NCI-H82 (cell line): ENCODE measurements at regions not wholly inside any gene's neighbourhood (a gene's known extent, or its start where the extent isn't known, plus 50 kb on each side); places are given as distances from the start of the nearest gene placed in this dataset.

Experiments used
- DNase-seq: peaks from one replicate; lab custom pipeline; 2025; lab: John Stamatoyannopoulos, UW

DNA sequence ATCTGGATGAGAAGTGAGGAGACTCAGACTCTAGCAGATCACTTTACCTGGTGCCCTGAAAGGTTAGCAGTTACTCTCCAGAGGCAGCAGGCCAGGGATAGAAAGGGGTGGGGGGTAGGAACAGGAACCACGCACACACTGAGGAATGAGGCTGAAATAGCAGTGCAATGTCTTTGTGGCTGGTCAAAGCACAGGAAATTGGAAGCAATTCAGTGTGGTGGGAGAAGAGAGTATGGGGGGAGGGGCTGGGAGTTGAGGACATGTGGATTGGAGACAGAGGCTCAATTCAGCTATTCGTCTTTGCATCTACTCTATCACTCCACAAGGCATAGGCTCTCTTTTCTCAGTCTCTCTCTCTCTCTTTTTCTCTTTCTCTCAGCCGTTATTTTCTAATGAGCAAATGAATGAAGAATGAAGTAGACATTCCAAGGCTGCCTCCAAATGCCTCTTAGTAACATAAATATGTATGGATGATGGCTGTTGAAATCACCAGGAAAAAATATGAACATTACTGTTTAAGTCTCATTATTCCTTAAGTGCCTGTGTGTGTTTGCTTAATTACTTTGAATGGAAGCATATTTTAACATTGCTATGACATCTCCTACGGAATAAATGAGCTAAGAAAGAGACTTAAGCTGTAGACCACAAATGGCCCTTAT is 979.4 kb downstream of the TSN start:
- DNase-seq: no peak

DNA sequence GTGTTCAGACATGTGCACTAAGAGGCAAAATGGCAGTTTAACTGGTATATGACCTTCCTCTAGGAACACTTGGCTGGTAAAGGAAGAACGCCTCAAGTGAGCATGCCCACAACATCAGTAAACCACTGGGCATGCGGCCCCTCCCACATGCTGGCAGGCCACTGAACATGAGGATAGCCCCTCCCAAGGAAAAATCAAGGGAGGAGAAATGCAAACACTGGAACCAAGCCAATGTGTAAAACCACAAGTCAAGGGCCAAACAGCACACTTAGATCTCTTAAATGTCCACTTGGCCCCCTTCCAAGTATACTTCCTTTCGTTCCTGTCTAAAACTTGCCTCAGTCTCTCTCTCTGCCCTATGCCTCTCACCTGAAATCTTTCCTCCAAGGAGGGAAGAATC is 980.8 kb downstream of the TSN start:
- DNase-seq: no peak

DNA sequence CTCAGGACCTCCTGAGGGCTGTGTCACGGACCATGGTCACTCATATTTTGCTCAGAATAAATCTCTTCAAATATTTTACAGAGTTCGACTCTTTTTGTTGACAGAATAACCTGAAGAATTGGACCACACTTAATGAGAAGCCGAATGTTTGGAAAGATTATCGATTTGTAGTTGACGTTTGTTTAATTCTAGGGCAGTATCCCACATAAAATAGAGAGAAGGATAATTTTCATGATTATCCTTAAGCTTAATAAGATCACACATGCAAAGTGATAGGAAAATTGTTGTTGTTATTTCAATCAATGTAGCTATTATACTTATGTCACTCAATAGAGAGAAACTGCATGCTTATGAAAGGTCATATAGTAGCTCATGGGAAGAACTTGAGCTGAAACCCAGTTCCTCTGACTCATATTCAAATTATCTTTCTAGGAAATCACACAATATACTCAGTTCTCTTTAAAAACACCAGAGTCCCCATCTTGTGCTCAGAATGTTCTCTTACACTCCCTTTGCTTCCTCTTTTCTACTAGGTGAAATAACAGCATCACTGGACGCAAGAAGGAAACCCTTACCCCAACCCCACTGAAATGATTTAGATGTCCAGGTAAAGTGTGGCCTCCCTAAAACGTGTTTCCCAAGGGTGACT is 982.1 kb downstream of the TSN start:
- no peak for DNase-seq

DNA sequence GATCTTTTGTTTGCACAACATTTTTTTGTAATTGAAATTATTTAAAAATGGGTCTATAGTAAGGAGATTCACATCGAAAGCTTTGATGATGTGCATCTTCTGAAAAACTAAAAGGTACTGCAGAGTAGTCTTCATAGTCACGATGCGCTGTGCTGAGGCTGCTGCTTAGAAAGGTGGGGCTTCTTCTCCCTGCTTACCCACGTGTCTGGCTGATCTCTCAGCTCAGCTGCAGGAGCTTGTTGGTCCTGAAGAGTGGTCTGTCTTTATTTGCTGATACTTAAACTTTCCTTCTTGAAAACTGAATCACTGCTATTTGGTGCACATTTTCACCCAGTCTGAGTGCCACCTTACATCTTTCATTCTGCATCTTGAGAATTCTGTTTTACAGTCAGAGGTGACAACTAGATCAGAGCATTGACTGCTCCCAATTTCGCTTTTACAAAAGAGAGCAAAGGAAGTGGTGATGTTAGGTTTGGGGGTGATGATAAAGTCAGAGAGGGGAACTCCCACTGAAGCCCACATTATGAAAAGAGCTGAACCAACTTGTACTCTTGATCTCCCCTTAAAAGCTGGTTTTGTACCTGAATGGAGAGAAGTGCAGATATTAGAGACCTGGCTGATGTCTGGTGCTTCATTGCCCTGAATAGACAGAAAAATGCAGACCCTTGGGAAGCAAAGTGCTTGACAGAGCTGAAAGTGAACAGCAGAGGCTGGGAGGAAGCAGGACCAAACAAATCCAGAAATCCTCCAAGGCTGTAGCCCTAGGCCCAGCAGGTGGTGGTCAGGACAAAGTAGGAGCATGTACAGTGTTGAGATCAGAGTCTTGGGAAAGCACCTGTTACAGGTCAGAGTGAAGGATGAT is 984.5 kb downstream of the TSN start:
- no peak for DNase-seq

DNA sequence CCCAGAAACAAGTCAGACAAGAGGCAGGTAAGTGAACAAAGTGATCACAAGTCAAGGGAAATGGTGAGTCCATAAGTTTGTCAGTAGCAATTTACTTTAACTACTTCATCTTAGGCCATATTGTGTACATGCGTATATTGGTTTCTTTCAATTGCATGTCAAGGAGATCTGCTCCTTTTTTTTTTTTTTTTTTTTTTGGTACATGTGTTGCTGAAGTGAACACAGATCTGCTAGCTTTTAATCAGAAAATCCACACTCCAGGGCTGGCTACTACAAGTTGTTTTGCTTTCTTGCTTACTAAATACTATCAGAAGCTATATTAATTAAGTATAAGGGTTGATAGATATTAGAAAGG is 985.1 kb downstream of the TSN start:
- no peak for DNase-seq

DNA sequence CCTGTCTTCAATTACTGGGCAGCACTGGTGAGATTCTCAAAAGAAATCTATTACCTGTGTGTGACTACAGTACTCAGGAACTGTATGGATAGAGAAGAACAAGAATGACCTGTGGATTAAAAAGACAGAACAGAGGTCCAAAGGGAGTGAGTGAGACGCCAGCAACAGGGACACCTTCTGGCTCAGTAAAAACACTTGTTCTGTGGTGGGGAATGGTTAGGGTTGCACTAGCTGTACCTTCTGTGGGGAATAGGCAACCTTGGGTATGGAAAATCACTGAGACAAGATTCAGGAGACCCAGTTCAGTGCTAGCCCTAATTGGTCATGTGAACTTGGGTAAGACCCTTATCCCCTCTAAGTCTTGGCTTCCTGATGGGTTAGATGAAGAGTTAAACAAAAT is 986.0 kb downstream of the TSN start:
- no peak for DNase-seq

DNA sequence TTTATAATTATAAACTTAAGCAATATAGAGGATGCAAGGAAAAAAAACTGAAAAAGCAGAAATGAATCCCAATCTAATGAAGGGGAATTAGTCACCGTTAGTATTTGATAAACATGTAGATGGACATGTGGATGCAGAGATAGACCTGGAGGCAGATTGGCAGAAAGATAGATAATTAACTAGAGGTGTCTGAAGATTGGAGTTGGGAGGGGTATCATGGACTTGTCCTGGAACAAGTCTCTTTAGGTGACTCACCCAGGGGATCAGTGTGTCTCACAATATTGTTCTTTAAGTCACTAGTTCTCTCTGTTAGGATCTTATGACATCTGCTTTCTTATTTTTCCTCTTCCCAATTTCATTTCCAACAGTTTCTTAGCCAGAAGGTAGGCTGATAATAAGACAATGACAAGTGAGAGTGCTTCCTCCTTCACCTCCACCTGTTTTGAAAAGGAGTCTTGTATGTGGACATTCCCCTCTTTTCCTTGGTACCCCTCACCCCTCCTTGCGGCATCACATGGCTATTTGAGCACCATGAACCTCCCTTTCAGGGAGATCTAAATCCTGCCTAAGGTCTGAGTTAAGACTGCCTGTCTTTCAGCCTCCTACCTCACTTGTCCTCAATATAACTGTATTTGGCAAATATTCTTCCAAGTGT is 987.7 kb downstream of the TSN start:
- DNase-seq: no peak

DNA sequence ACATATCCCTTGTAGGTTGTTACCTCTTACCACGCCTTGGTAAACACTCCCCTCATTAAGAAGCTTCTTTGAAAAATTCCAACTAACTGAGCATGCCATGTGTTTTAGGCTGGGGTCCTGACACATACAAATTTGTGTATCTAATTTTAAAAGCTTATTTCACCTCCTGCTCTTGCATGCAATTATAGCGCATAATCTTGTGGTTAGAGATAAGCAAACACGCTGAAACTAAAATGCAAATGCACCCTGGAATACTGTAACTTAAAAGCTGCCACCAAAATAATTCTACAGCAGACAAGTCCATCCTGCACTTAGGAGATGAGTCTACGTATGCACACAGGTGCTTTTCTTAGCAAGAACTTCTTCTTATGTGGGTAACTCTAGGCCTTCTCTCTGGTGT is 990.2 kb downstream of the TSN start:
- DNase-seq: no peak

DNA sequence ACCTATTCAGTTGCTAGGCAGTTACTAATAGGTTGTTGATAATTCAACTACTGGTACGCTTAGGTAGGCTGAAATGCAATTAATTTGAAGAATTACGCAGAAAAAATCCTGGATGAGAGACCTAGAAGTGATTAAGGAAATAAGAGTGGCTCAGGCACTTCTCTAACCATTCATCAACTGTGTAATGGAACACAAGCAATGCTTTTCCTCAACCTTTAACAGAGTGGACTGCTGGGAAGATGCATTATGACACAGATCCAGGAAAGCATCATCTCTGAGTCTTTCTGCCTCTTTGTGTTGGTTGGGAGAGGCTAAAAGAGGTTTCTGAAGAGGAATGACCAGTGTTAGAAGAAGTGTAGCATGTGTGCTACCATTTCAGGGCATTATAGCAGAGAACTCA is 992.2 kb downstream of the TSN start:
- DNase-seq: no peak

DNA sequence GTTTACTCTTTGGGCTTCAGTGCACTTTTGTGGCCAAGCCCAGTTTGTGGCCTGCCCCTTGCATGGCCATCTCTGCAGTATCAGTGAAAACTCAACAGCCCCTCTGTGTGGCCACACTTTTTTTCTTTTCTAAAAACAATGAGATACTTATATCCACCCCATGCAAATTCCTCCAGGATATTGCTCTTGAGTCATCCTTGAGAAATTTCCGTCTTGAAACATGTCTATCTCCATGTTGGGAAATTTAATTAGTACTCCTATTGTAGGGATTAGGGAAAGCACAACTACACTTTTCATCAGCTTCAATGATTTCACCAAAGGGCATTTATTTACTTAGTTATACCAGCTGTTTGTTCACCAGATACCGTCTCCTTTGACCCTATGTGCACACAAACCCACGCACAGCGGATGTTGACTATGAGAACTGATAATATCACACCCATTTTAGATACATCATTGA is 993.1 kb downstream of the TSN start:
- DNase-seq: no peak

DNA sequence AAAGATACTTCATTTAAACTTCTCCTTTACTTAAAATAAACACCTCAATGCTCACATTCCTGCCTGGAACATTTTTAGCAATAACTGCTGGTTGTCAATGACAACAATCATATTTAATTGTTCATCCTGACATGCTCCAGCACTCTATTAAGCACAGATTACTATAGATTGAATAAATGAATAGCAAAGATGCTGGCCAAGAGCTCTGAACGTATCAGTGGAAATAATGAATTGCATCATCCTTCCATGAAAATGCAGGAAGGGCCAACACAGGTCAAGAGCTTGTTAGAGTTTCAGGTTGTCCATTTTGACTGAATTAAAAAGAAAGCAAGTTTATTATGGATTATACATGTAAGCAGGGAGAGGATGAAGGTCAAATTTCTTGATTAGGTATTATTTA is 994.0 kb downstream of the TSN start:
- no peak for DNase-seq

DNA sequence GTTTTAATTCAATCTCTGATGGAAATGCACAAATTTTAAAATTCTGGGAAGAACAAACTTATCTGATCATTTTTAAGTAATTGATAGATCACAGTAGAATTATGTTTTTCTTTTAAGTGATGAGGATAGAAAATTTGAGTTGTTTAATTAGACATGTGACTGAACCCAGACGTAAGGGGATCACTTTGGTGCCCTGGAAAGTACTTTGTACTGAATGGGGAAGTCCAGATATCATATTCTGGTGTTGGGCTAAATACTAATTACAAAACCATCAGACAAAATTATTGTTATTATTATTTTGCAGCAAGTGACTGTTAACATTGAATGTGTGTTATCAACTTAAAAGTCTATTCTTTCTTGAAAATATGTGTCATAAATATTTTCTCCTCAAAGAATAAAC is 994.6 kb downstream of the TSN start:
- DNase-seq: no peak

DNA sequence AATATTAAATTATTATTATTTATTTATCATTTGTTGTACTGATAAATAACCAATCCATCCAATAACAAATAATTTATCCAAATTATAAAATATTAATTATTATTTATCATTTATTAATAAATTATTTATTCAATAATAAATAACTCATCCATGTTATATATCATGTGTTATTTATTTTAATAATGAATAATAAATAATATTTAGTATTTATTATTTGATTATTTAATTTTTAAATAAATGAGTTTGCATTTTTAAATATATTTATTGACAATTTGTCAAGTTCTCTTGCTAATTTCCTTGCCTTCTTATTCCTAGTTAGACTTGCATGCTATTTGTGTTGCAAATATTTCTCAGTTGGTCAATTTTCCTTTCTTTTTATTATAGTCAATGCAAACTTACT is 995.4 kb downstream of the TSN start:
- no peak for DNase-seq

DNA sequence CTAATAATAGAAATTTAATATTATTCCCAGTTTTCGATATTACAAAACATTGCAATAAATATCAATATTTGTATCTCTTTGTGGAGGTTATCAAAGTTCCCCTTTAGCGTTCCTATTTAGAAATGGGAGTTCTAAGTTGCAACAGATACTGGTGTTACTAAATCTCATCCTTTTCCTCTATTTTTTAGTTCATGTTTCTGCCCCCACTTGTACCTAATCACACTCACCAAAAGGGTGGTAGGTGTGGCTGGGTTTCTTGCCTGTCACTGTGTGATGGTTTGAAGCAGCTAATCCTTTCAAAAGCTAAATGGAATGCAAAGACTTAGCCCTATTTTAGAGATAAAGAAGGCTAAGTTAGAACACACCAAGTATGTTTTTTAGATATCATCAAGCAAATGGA is 997.9 kb downstream of the TSN start:
- DNase-seq: no peak

DNA sequence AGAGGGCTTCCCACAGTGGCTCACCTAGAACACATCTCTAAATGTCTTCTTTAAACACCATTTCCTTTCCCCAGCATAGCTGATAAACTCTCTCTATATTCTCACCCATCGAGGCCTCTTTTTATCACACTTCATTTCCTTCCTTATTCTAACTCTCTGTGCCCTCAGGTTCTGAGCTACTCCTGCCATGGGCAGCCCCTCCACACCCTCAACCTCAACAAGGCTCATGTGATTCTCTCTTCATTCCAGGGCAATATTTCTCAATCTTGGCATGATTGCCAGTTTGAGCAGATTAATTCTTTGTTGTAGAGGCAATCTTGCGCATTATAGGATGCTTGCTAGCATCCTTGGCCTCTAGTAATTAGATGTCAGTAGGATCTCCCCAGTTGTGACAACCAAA is 999.1 kb downstream of the TSN start:
- DNase-seq: no peak

DNA sequence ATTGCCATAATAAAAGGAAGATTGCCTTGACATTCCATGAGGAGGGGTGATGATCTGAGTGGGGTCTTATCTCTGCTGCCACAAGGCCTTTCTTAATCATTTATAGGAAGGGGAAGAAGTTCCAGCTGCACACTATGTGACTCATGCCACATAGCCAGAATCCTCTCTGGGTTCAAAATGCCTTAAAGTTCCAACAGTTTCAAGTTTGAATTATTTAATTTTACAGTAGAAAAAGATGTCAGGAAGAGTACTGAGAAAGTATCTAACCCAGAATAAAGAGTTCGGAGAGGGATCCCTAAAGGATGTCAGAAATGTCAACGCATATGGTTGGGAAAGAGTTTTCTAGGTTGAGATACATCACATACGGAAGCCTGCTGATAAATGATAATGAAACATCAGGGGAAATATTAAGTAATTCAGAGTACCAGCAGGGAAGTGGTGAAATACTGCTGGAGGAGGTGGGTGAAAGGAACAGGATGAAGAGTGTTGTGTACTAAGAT is 999.9 kb downstream of the TSN start:
- DNase-seq: no peak

DNA sequence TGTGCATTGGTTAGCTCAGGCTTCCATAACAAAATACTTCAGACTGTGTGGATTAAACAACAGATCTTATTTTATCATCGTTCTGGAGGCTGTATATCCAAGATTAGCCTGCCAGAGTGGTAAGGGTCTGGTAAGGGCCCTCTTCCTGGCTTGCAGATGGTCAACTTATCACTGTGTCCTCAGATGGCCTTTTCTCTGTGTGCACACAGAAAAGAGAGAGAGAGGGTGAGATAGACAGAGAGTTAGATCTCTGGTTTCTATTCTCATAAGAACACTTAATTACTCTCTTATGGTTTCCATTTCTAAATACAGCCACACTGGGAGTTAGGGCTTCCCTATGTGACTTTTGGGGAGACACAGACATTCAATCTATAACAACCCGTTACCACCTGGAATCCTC is 1003.5 kb downstream of the TSN start:
- peak; percentile 28 for DNase-seq

DNA sequence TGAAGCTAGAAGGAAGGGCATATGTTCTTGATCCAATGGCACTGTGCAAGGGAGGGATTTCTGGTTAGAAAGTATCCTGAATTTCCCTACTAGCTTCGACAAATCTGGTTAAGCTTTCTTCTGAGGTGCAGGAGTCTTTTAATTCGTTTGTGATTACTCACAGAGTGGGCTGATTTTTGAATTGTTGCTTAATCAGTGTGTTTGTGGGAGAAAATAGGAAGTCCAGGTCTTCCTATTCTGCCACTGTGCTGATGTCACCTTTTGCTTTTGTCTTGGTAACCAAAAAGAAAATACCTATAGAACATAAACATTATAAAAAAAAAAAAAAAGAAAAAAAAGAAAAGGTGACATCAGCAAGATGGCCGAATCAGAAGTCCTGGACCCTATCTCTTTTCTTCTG is 1008.6 kb downstream of the TSN start:
- no peak for DNase-seq

DNA sequence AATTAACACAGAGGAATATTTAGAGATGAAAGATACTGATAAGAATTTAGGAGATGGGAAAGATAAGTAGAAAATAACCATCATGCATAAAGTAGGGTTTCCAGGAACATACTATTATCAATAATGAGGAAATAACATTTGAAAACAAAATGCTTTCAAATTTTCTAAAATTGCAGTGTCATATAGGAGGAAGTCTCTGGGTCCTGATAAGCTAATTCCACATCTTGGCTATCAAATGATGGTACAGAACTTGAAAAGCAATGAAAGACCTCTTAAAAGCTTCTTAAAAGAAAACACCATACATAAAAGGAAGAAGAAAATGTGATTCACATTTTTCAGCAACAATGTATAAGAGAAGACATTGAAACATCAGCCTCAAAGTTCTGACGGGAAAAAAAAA is 1024.8 kb downstream of the TSN start:
- DNase-seq: no peak

DNA sequence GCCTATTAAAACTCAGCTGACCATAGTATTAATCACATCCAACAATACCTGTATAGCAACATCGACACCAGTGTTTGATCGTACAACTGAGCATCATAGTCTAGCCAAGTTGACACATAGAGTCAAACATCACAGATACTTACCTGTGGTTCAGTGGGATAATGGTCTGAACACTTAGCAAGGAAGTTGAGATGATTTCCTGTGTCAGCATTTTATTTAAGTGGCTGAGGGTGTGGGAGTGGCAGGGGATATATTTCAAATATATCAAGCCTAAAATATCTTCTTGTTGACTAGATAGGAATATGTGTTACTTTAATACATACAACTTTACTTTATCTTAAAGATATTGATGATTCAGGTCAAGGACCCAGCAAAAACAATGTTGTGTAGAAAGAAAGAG is 1038.6 kb downstream of the TSN start:
- DNase-seq: no peak

DNA sequence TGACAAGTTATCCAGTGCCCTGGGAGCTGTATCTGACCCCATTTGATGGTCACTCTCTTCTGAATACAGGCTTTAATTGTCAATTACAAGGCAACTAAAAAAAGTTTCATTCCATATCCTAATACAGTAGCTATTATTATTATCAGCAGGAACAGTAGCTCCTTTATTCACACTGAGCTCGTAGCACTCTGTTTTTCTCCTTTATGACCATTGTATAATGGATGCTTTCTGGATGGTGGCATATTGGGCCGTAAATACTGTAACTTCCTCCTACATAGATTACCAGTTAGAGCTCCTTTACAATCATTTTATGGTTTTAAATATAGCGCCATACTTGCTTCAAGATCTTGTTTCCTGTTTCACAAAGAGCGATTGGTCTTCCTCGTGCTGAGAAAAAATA is 1040.3 kb downstream of the TSN start:
- no peak for DNase-seq

DNA sequence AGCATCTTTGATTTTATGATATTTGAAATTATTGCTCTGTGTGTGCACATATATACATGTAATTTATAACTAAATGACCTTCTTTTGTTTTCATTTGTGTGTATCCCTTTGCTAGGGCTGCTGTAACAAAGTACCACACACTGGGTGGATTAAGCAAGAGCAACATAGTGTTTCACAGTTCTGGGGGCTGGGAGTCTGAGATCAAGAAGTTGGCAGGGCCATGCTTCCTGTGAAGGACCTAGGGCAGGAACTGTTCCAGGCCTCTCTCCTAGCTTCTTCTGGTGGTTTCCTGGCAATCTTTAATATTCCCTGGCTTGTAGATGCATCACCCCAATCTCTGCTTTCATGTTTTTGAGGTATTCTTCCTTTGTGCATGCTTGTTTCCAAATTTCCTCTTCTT is 1043.9 kb downstream of the TSN start:
- no peak for DNase-seq

DNA sequence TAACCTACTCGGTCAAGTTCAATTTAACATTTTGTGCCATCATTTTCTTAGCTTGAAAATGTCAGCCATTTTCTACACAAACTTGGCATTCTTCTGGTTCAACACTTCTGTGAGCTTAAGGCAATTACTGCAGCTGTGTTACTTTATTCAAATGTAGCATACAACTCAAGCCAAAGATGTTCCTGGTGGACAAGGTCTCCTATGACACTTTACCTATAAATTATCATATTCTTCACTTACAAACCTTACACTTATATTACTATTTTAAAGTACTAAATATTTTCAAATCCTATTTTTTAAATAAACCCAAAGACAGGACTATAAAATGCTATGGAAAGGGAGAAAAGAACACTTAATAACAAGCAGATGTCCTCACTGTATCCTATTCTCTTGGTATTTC is 1045.3 kb downstream of the TSN start:
- DNase-seq: no peak
